ENCODE measurements at regions not wholly inside any gene's neighbourhood (a gene's known extent, or its start where the extent isn't known, plus 50 kb on each side); places are given as distances from the start of the nearest gene placed in this dataset.

DNA sequence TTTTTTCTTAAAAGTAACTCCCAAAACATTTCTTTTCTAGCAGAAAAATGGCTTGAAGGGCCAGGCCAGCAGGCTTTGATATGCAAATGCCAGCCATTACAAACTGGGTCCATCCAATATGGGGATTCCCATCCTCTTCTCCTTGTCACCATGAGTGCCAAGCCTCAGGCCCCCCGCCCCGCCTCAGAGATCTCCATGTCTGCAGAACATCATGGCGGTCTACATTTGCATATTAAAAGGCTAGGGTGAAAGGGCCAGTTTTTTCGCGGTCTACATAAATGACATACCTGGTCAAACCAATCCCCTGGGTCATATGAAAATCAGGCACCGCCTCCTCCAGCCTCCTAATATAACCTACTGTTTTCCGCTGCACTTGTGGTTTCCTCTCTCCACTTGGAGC, 1327.6 kb downstream of the UQCRFS1 start:
- no peak for TF ChIP-seq CTCF (IDR thresholded peaks at IDR 0.05; ENCODE audit: insufficient read depth, low read depth, low read length, missing control alignments)
- no peak overlapping the region for H3K4me3 ChIP-seq (ENCODE audit: low read length)
- DNase-seq (ENCODE audit: low read depth), result no peak

DNA sequence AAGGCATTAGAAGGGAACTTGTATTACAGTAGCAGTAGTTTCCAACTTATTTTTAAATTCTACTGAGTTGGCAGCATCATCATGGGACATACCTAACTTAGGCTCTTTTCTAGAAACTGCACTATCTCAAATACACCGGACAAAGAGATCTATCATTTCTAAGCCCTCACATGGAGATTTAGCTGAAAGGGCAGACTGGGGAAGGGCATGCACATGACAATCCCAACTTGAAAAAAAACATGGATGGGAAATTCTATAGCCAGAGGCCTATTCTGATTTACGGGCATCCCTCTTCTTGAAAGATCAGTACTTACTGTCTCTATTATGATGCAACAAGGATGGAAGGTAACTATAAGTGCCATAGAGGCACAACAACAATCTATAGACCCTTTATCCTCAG, 1328.6 kb downstream of the UQCRFS1 start:
- TF ChIP-seq CTCF (IDR thresholded peaks at IDR 0.05; ENCODE audit: insufficient read depth, low read depth, low read length, missing control alignments), result no peak
- DNase-seq (ENCODE audit: low read depth), result no peak
- H3K4me3 ChIP-seq (ENCODE audit: low read length), result no peak overlapping the region

DNA sequence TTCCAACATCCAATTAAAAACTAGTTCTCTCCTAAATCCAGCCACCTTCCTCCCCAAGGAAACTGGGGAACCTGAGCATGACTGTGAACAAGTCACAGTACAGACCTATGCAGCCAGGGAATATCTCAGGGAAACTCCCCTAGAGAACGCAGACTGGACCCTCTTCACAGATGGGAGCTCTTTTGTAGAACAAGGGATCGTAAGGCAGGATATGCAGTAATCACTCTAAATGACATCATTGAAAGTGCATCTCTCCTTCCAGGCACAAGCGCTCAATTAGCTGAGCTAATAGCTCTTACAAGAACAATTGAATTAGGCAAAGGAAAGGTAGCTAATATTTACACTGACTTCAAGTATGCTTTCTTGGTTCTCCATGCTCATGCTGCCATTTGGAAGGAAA, 1331.7 kb downstream of the UQCRFS1 start:
- DNase-seq (ENCODE audit: low read depth), result no peak
- no peak for TF ChIP-seq CTCF (IDR thresholded peaks at IDR 0.05; ENCODE audit: insufficient read depth, low read depth, low read length, missing control alignments)
- no peak overlapping the region for H3K4me3 ChIP-seq (ENCODE audit: low read length)

- TF ChIP-seq CTCF (IDR thresholded peaks at IDR 0.05; ENCODE audit: insufficient read depth, low read depth, low read length, missing control alignments), result no peak
- no peak for DNase-seq (ENCODE audit: low read depth)
- H3K4me3 ChIP-seq (ENCODE audit: low read length), result no peak overlapping the region
These were observed 1335.9 kb downstream of the UQCRFS1 start for GRCh38 chr19:27876976-27877512.

- H3K4me3 ChIP-seq (ENCODE audit: low read length), result no peak overlapping the region
- no peak for DNase-seq (ENCODE audit: low read depth)
- TF ChIP-seq CTCF (IDR thresholded peaks at IDR 0.05; ENCODE audit: insufficient read depth, low read depth, low read length, missing control alignments), result no peak
These were observed 1336.5 kb downstream of the UQCRFS1 start for GRCh38 chr19:27876489-27876888.

GRCh38 chr19:27872370-27872769, 1340.6 kb downstream of the UQCRFS1 start:
- no peak for DNase-seq (ENCODE audit: low read depth)
- H3K4me3 ChIP-seq (ENCODE audit: low read length), result no peak overlapping the region
- TF ChIP-seq CTCF (IDR thresholded peaks at IDR 0.05; ENCODE audit: insufficient read depth, low read depth, low read length, missing control alignments), result no peak

DNA sequence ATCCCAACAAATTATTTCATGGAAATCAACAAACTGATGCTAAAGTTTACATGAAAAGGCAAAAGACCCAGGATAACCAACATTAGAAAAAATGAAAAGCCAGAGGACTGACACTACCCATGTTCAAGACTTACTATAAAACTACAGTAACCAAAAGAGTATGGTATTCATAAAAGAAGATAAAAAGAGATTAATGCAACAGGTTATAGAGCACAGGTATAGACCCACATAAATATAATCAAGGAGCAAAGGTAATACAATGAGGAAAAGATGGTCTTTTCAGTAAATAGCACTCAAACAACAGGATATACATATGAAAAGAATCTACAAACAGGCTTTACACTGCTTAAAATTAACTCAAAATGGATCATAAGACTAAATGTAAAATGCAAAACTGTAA, 1342.7 kb downstream of the UQCRFS1 start:
- no peak for TF ChIP-seq CTCF (IDR thresholded peaks at IDR 0.05; ENCODE audit: insufficient read depth, low read depth, low read length, missing control alignments)
- H3K4me3 ChIP-seq (ENCODE audit: low read length), result no peak overlapping the region
- no peak for DNase-seq (ENCODE audit: low read depth)

Data from epithelial cell of esophagus (primary cell).